Endothelial cell of umbilical vein (primary cell): ENCODE measurements at regions not wholly inside any gene's neighbourhood (a gene's known extent, or its start where the extent isn't known, plus 50 kb on each side); places are given as distances from the start of the nearest gene placed in this dataset.

Experiments
- EZH2 ChIP-seq: IDR thresholded peaks from 2 replicates; pipeline ENCODE4 v1.6.1; 2012; ENCODE audit warnings: borderline replicate concordance, low read depth, mild to moderate bottlenecking, moderate library complexity, low read length, inconsistent platforms; ENCODE audit not compliant: severe bottlenecking
- JUN ChIP-seq: IDR thresholded peaks from 2 replicates; pipeline ENCODE4 v1.6.1; 2011; ENCODE audit warnings: borderline replicate concordance, low read depth; ENCODE audit not compliant: insufficient read length, insufficient read depth
- POLR2A ChIP-seq: IDR thresholded peaks from 2 replicates; pipeline ENCODE4 v1.6.1; 2012; ENCODE audit warnings: low read depth, mild to moderate bottlenecking, control low read depth, low read length
- TF ChIP-seq, protein P1 (sequence below), 2 donors: IDR thresholded peaks; 1 replicate in 1 of 2; 2 replicates in 1 of 2; pipeline ENCODE4 v1.5.1; 2011; ENCODE audit warnings: low read length in 2 of 2, mild to moderate bottlenecking in 2 of 2, moderate library complexity in 2 of 2, control low read depth in 1 of 2, inconsistent platforms in 1 of 2, low read depth in 1 of 2; ENCODE audit not compliant: insufficient read depth in 1 of 2; ENCODE audit errors: extremely low read depth in 1 of 2

DNA sequence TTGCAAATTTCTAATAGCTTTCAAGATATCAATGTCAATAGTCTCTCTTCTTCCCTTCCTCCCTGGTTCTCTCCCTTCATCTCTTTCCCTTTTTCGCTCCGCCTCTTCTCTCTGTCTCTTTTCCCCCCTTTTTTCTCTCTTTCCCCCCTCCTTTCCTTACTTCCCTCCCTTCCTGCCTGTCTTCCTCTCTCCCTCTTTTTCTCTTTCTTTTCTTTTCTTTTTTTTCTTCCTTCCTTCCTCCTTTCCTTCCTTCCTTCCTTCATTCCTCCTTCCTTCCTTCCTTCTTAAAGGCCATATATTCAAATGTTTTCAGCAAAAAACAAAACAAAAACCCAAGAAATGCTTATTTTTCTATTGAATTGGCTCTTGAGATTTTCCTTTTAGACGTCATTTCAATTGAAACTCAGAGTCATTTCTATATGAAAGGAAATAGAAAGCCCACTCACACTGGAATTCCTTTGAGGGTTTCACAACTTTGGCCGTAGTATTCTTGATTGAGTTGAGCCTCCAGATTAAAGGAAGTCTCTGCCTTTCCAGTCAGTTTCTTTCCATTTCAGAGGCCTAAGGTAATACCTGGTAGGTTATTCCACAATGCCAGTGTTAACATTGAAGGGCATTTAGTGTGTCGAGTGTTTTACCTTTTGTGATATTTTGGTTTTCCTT is 551.5 kb downstream of the LMO4 start:
- TF ChIP-seq, protein P1, sequence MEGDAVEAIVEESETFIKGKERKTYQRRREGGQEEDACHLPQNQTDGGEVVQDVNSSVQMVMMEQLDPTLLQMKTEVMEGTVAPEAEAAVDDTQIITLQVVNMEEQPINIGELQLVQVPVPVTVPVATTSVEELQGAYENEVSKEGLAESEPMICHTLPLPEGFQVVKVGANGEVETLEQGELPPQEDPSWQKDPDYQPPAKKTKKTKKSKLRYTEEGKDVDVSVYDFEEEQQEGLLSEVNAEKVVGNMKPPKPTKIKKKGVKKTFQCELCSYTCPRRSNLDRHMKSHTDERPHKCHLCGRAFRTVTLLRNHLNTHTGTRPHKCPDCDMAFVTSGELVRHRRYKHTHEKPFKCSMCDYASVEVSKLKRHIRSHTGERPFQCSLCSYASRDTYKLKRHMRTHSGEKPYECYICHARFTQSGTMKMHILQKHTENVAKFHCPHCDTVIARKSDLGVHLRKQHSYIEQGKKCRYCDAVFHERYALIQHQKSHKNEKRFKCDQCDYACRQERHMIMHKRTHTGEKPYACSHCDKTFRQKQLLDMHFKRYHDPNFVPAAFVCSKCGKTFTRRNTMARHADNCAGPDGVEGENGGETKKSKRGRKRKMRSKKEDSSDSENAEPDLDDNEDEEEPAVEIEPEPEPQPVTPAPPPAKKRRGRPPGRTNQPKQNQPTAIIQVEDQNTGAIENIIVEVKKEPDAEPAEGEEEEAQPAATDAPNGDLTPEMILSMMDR (IDR thresholded peaks at IDR 0.05; ENCODE audit: extremely low read depth in 1 of 2, insufficient read depth in 1 of 2, low read depth in 1 of 2, low read length in 2 of 2): no peak
- TF ChIP-seq EZH2: no peak
- TF ChIP-seq POLR2A: no peak
- no peak for TF ChIP-seq JUN
